ENCODE measurements at regions not wholly inside any gene's neighbourhood (a gene's known extent, or its start where the extent isn't known, plus 50 kb on each side); places are given as distances from the start of the nearest gene placed in this dataset.

DNA sequence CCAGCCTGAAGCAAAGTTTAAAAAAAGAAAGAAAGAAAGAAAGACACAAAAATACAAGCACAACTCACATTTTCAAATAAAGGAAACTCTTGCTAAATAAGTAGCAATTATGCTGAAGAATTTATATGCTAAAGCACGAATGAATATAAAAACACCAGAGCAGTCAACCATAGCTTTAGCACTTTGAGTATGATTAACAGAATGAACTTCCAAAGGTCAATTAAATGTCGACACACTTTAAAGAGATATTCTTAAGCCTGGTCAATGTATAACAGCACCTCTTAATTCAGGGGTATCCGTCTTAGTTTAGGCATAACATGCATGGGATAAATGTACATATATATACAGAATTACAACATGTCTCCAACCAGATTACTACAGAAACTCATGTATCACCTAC, 125.9 kb downstream of the OGFRL1 start:
- Mint-ChIP-seq H3K27me3 (ENCODE audit: insufficient read depth) (no peaks in the 10 kb centered on the region), H3K4me3 (peak overlapping the region; percentile 69), H3K27ac (peak overlapping the region; percentile 54), H3K9me3 (peaks cover 6% of the 10 kb centered on the region), H3K4me1 (ENCODE audit: low read depth) (peaks cover 87% of the 10 kb centered on the region), H3K36me3 (ENCODE audit: low read depth) (peaks cover 73% of the 10 kb centered on the region)
- DNase-seq: no peak
- TF ChIP-seq, protein P1, sequence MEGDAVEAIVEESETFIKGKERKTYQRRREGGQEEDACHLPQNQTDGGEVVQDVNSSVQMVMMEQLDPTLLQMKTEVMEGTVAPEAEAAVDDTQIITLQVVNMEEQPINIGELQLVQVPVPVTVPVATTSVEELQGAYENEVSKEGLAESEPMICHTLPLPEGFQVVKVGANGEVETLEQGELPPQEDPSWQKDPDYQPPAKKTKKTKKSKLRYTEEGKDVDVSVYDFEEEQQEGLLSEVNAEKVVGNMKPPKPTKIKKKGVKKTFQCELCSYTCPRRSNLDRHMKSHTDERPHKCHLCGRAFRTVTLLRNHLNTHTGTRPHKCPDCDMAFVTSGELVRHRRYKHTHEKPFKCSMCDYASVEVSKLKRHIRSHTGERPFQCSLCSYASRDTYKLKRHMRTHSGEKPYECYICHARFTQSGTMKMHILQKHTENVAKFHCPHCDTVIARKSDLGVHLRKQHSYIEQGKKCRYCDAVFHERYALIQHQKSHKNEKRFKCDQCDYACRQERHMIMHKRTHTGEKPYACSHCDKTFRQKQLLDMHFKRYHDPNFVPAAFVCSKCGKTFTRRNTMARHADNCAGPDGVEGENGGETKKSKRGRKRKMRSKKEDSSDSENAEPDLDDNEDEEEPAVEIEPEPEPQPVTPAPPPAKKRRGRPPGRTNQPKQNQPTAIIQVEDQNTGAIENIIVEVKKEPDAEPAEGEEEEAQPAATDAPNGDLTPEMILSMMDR (IDR thresholded peaks at IDR 0.05): no peak

GRCh38 chr6:71419217-71420094, 130.8 kb downstream of the OGFRL1 start:
- H3K9me3 Mint-ChIP-seq: peaks cover 14% of the 10 kb centered on the region
- DNase-seq: no peak
- peaks cover 55% of the 10 kb centered on the region for H3K36me3 Mint-ChIP-seq (ENCODE audit: low read depth)
- H3K4me3 Mint-ChIP-seq: peak overlapping the region; percentile 94
- H3K4me1 Mint-ChIP-seq (ENCODE audit: low read depth): peaks cover 47% of the 10 kb centered on the region
- H3K27ac Mint-ChIP-seq: peak overlapping the region; percentile 79
- TF ChIP-seq, protein P1 (IDR thresholded peaks at IDR 0.05): no peak
- H3K27me3 Mint-ChIP-seq (ENCODE audit: insufficient read depth): no peaks in the 10 kb centered on the region

- Mint-ChIP-seq H3K36me3 (ENCODE audit: low read depth) (peaks cover 50% of the 10 kb centered on the region), H3K27ac (peak overlapping the region; percentile 79)
Observed at GRCh38 chr6:71420095-71420692, 131.6 kb downstream of the OGFRL1 start.

DNA sequence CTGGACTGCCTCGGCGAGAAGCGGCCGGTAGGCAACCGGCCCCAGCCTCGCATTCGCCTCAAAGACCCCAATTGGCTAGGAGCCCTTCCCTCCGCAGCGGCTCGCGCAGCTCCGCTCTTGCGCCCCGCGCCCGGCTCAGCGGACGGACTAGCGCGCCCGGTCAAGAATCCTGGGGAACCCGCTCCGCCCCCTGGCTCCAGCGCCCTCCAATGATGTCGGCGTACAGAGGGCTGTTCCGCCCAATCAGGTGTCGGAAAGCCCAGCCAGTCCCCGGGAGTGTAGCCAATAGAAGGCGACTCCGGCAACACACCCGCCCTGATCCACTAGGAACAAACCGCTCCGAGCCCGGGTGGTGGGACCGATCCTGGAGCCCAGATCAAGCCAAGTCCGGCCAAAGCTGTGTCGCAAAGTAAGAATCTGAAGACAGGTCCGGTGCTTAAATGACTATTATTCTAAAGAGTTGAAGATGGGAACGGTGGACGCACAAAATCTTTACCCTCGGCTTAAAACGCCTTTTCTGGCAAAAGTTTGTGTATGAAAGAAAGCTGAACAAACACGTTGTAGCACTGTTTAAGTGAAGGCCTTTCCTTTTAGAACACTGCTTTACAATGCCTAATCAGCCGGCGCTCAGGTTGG, 132.2 kb downstream of the OGFRL1 start:
- peaks cover 33% of the 10 kb centered on the region for H3K4me1 Mint-ChIP-seq (ENCODE audit: low read depth)
- peaks cover 14% of the 10 kb centered on the region for H3K9me3 Mint-ChIP-seq
- peaks cover 44% of the 10 kb centered on the region for H3K36me3 Mint-ChIP-seq (ENCODE audit: low read depth)
- peaks cover 2% of the 10 kb centered on the region; the same call in 1 of the 2 replicates for H3K27me3 Mint-ChIP-seq (ENCODE audit: insufficient read depth)
- peak overlapping the region; percentile 89 for H3K4me3 Mint-ChIP-seq
- H3K27ac Mint-ChIP-seq: peak overlapping the region; percentile 79
- TF ChIP-seq, protein P1 (IDR thresholded peaks at IDR 0.05): no peak
- DNase-seq: peak; percentile 93

More at GRCh38 chr6:71420095-71420692, 131.6 kb downstream of the OGFRL1 start:
- peaks cover 14% of the 10 kb centered on the region for H3K9me3 Mint-ChIP-seq
- TF ChIP-seq, protein P1 (IDR thresholded peaks at IDR 0.05): peak; percentile 76
- peak overlapping the region; percentile 94 for H3K4me3 Mint-ChIP-seq
- H3K4me1 Mint-ChIP-seq (ENCODE audit: low read depth): peaks cover 40% of the 10 kb centered on the region
- no peak for DNase-seq
- H3K27me3 Mint-ChIP-seq (ENCODE audit: insufficient read depth): peaks cover 1% of the 10 kb centered on the region; the same call in 1 of the 2 replicates

DNA sequence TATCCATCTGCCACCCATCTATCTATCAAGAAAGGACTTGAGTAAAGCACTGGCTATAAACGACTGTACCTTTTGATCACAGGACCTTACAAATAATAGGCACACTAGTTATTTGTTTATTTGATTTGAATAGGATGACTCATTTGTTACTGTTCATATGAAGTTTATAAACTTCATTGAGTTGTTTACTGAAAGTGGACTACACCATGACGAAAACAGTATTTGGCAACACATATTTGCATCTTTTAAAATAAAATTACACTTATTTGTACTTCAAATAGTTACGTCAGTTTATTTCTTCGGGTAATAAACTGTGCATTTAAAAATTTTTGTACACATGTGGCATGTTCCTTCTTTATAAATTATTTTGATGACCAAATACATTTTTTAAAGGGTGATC, 133.0 kb downstream of the OGFRL1 start:
- H3K4me3 Mint-ChIP-seq: no peak overlapping the region
- peaks cover 37% of the 10 kb centered on the region for H3K36me3 Mint-ChIP-seq (ENCODE audit: low read depth)
- H3K9me3 Mint-ChIP-seq: peaks cover 14% of the 10 kb centered on the region
- TF ChIP-seq, protein P1 (IDR thresholded peaks at IDR 0.05): no peak
- H3K27ac Mint-ChIP-seq: no peak overlapping the region
- peaks cover 32% of the 10 kb centered on the region for H3K4me1 Mint-ChIP-seq (ENCODE audit: low read depth)
- peaks cover 5% of the 10 kb centered on the region for H3K27me3 Mint-ChIP-seq (ENCODE audit: insufficient read depth)
- DNase-seq: no peak
